GM18505 (cell line): ENCODE measurements at regions not wholly inside any gene's neighbourhood (a gene's known extent, or its start where the extent isn't known, plus 50 kb on each side); places are given as distances from the start of the nearest gene placed in this dataset.

ENCODE experiments used
- ATAC-seq: cut with Tn5 transposase; IDR thresholded peaks from one replicate; pipeline ENCODE4 v1.9.1; 2021; ENCODE audit not compliant: unreplicated experiment
- POLR2A ChIP-seq: IDR thresholded peaks from 4 replicates; pipeline ENCODE4 v1.6.1; 2011; ENCODE audit warnings: borderline replicate concordance; ENCODE audit not compliant: insufficient read depth, insufficient read length; ENCODE audit errors: extremely low read depth

GRCh38 chr20:4507288-4507719 is 179.0 kb upstream of the PRNP start:
- TF ChIP-seq POLR2A = no peak
- ATAC-seq = no peak

DNA sequence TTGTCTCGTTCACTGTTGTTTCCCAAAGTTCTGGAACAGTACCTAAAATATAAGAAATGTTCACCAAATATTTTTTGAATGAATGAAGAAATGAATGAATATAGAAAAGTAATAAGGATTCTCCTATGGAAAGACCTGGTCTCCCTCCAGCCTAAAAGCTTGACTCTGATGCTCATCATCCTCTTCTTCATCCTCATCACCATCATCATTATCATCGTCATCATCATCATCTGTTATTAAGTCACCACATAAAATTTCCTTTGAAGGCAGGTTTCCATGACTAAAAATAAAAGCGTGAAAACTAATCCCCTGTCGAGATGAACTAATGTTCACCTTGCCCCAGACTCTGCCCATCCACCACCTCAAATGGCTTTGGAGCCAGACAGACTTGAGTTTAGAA is 181.4 kb upstream of the PRNP start:
- no peak for ATAC-seq
- TF ChIP-seq POLR2A = no peak

DNA sequence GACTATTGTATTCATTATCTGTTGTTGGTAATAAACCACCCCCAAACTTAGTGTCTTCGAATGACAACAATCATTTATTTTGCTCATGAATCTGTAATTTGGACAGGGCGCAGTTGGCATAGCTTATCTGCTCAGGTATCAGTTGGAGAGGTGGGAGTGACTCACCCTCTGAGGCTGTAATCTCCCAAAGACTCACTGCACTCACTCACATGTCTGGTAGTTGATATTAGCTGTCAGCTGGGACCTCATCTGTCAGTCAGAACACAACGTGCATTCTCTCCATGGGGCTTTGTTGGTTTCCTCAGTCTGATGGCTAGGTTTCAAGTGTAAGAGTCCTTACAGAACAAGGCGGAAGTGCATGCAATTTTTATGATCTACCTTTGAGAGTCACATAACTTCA is 183.5 kb upstream of the PRNP start:
- no peak for ATAC-seq
- TF ChIP-seq POLR2A = no peak

DNA sequence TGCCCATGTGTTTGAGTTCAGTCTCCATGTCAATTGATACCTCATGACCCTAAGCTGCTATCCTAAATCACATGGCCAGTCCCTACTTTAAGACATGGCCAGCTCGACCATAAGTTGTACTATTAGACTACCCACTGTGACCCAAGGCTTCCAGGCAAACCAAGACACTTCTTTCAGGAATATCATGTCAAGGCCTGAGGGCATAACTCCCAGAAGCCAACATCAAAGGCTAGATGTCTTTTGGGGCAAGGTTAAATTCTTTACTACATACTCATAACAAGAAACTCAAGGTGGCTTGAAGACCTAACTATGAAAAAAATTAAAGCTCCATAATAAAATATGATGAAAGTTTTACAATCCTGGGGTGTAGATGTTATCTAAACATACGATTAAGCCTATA is 192.9 kb upstream of the PRNP start:
- no peak for ATAC-seq
- TF ChIP-seq POLR2A = no peak

DNA sequence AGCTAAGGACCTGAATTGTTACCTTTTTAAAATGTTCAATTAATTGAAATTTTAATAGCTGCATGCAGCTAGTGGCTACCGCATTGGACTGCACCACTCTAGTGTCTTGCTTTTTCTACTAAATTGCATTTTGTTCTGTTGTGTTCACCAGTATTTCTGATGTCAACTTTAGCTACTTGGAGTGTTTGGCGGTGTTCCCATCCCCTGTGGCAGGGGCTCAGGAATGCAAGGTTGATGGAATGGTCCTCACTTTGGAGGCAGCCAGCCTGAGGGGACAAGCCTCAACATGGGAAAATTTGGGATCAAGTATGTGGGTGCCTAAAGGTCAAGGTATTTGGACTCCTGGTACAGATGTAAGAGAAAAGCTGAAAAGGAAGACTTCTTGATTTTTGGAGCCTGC is 194.6 kb upstream of the PRNP start:
- ATAC-seq = no peak
- no peak for TF ChIP-seq POLR2A

DNA sequence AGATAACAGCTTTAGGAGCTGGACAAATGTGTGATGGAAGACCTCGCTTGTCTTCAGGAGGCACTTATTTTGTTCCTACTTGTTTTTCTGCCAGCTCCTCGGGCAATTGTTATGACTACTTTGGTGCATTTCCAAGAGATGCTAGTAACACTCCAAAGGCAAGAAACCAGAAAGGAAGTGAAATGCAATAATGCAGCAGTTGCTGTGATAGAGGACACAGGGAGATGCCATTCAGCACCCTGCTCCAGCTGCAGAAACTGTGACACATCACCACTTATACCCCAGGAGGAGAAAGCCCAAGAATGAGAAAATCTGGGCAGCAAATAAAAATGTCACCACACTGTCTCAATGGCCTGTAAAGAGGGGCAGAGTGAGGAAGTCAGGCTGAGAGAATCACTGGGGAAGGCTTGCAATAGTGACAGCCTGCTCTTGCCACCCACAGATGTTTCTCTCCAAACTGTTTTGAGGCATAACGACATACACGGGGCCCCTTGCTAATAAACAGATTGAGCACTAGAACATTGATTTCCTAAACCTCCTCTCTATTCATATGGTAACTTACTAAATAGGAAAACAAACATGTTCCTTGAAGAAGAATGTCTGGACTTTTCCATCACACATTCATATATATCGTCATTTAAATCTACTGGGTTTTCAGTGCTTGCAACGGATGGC is 195.5 kb upstream of the PRNP start:
- TF ChIP-seq POLR2A = no peak
- no peak for ATAC-seq

GRCh38 chr20:4490045-4490444 is 196.2 kb upstream of the PRNP start:
- no peak for ATAC-seq
- no peak for TF ChIP-seq POLR2A

- TF ChIP-seq POLR2A = no peak
- no peak for ATAC-seq
Observed at GRCh38 chr20:4488407-4489339, 197.6 kb upstream of the PRNP start.

DNA sequence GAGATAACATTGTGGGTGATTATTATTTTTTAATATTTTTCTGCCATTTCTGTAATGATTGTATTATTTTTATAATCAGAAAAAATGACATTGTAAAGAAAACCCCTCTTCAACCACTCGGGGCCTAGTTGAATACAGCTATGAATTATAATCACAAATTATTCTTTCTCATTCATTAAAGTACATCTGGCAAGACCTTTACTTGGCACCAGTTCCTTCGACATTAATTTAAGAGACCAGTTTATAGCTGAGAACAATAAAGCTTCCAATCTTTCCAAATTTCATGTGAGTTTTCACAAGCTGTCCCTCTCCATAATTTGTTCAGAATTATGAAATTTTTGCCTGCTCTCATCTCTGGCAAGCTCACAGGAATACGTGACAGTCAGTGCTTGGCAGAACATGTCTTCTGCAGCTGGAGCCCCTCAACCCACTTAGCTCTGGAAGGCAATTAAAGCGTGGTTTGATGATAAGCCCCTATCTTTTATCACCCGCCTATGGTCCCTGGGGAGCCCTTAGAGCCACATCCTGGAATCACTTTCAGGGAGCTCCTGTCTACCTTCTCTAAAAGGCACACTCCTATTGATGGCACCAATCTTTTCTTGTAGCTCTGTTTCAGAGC is 201.8 kb upstream of the PRNP start:
- TF ChIP-seq POLR2A = no peak
- ATAC-seq = no peak

DNA sequence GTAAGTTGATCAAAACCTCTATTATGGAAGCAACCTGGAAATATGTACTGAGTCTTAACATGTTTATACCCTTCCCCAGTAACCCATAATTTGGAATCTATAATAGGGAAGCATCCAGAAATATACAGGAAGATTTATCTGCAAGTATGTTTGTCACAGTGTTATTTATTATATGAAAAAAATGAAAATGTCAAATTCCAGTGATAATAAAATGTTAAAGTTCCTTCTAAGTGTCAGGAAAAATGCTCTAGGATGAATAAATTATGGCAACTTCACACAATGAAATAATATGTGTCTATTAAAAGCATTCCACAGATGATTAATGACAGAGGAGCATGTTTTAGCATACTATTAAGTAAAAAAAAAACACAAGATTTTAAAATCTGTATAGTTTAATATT is 202.3 kb upstream of the PRNP start:
- ATAC-seq = no peak
- TF ChIP-seq POLR2A = no peak

DNA sequence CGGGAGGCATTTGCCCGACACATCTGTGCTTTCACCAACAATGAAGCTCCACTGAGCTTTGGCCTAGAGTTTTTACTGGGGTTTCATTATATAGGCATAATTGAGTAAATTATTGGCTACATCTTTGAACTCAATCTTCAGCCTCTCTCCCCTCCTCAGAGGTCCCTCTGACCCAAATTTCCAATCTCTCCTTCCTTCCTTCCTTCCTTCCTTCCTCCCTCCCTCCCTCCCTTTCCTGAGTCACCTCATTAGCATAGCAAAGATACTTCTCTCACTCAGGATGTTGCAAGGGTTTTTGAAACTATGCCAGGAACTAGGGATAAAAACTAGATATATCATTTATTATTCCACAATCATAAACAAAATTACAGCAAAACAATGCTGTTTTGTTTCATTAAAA is 202.8 kb upstream of the PRNP start:
- TF ChIP-seq POLR2A = no peak
- no peak for ATAC-seq

DNA sequence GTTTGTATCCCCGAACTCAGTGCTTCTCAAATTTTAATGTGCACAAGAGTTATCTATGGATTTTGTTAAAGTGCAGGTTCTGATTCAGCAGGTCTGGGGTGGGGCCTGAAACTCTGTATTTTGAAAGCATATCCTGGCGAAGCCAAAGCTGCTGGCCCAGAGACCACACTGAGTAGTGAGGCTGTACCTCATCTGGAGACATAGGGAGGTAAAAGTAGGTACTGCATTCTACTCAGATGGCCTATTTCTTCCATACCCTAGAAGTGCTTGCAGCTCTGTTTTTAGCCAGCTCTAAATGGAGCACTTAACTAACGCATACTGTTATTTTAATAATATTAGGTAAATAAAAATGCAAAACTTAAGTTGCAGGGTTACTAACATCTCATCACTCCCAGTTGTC is 206.2 kb upstream of the PRNP start:
- no peak for ATAC-seq
- TF ChIP-seq POLR2A = no peak

DNA sequence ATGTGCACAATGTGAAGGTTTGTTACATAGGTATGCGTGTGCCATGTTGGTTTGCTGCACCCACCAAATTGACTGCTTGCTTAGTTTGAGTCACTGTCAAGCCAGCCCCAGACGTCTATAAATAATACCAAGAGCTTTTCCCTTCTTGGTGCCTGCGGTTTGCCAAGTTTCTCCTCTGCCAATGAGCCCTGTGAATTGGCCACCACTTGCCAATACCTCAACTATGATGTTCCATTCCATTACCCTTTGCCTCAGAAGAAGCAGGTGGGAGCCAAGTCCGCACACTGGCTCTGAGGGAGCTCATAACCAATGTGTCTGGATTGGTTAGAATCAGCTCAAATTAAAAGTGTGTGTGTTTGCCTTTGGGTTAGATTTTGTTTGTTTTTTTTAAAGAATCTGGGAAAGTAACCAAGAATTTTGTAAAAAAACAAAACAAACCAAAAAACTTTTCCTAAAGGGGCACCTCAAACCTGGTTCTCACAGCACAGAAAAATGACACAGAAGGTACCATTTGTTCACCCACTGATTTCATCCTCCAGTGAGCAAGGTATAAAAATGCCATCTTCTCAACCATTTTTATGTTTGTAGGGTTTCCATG is 209.3 kb upstream of the PRNP start:
- no peak for ATAC-seq
- TF ChIP-seq POLR2A = no peak
